HepG2 (cell line): ENCODE measurements at regions not wholly inside any gene's neighbourhood (a gene's known extent, or its start where the extent isn't known, plus 50 kb on each side); places are given as distances from the start of the nearest gene placed in this dataset.

Source experiments
- ATAC-seq: fragments of 200-7000 bp; cut with Tn5 transposase; 3 replicates; pipeline ENCODE4 v1.9.1; 2020; ENCODE audit warnings: mild to moderate bottlenecking, moderate library complexity
- BruUV-seq: library from RNA; stranded (reverse); fragments of 400-500 nt; replicated peaks from 2 replicates; lab custom pipeline; 2021; lab: Mats Ljungman, UMichigan
- CTCF ChIA-PET: fragments of 300-600 bp; formaldehyde crosslinking; extraction: SDS; loops from one replicate; lab custom pipeline; 2021; ENCODE audit warnings: low total read pairs, inconsistent platforms, low intra/inter-chr PET ratio; lab: Yijun Ruan, JAX
- POLR2A ChIA-PET: fragments of 350-600 bp; sonication (Branson Sonifier 250); formaldehyde crosslinking; loops from one replicate; lab custom pipeline; 2020; ENCODE audit warnings: antibody characterized with exemption, inconsistent platforms; lab: Yijun Ruan, JAX
- DNase-seq: peaks from one replicate; pipeline ENCODE4 v3.0.0-alpha.2; 2015; ENCODE audit warnings: low spot score
- FAIRE-seq: peaks from 3 replicates; lab custom pipeline; 2011; peaks lifted over from hg19 to GRCh38; lab: Jason Lieb, UNC
- H2AFZ ChIP-seq: one replicate; pipeline ENCODE4 v1.6.1; 2011; ENCODE audit warnings: low read length, inconsistent platforms
- H3K27ac ChIP-seq: fragments of 300-600 bp; 3 replicates; pipeline ENCODE4 v1.8.0; 2011; ENCODE audit warnings: mixed run types, mild to moderate bottlenecking, mixed read lengths, low read length, inconsistent platforms; ENCODE audit not compliant: insufficient read depth; ENCODE audit errors: extremely low read length
- H3K27me3 ChIP-seq, 2 experiments: fragments of 200-600 bp in 1 of 2; 2 replicates in 1 of 2; 3 replicates in 1 of 2; pipeline versions ENCODE4 v1.6.0 to v1.8.0; 2011; ENCODE audit warnings: low read length in 2 of 2, mild to moderate bottlenecking in 2 of 2, moderate library complexity in 2 of 2, inconsistent platforms in 1 of 2; ENCODE audit not compliant: insufficient read depth in 2 of 2, control insufficient read depth in 1 of 2
- H3K36me3 ChIP-seq, 2 experiments: fragments of 200-600 bp in 1 of 2; replicated peaks in 1 of 2; 2 replicates in 1 of 2; 3 replicates in 1 of 2; pipeline versions ENCODE4 v1.5.1 to v1.8.0; 2011; ENCODE audit warnings: low read length in 2 of 2, inconsistent platforms in 1 of 2; ENCODE audit not compliant: insufficient read depth in 2 of 2, control insufficient read depth in 1 of 2
- H3K4me1 ChIP-seq: 2 replicates; pipeline ENCODE4 v1.5.1; 2012; ENCODE audit warnings: low read length, inconsistent platforms; ENCODE audit not compliant: insufficient read depth
- H3K4me2 ChIP-seq: 2 replicates; pipeline ENCODE4 v1.6.0; 2011; ENCODE audit warnings: low read depth, low read length, inconsistent platforms
- H3K4me3 ChIP-seq, 3 experiments: fragments of 200-600 bp in 1 of 3; sonication (generic), shearing (Covaris generic) in 1 of 3; replicated peaks in 1 of 3; 2 replicates each; pipeline ENCODE4 v1.5.1; 2011 to 2016; ENCODE audit warnings: low read length in 3 of 3, inconsistent platforms in 2 of 3, low read depth in 2 of 3, mild to moderate bottlenecking in 2 of 3, control low read depth in 1 of 3, mixed read lengths in 1 of 3; ENCODE audit not compliant: insufficient read depth in 1 of 3
- H3K79me2 ChIP-seq: one replicate; pipeline ENCODE4 v1.6.1; 2011; ENCODE audit warnings: low read length, inconsistent platforms; ENCODE audit not compliant: insufficient read depth
- H3K9ac ChIP-seq: 2 replicates; pipeline ENCODE4 v1.6.0; 2011; ENCODE audit warnings: mild to moderate bottlenecking, low read depth, low read length, inconsistent platforms; ENCODE audit not compliant: insufficient read depth
- H3K9me3 ChIP-seq: 2 replicates; pipeline ENCODE4 v1.5.1; 2012; ENCODE audit warnings: mild to moderate bottlenecking, low read length
- H4K20me1 ChIP-seq: 2 replicates; pipeline ENCODE4 v1.6.0; 2011; ENCODE audit warnings: inconsistent platforms, mild to moderate bottlenecking, low read length, moderate library complexity; ENCODE audit not compliant: insufficient read depth
- ARNTL ChIP-seq: sonication (generic); formaldehyde crosslinking; IDR thresholded peaks from 2 replicates; pipeline ENCODE4 v1.4.0; 2020; ENCODE audit warnings: mild to moderate bottlenecking, missing genetic modification reagents
- ATM ChIP-seq: fragments of 450-650 bp; IDR thresholded peaks from 2 replicates; pipeline ENCODE4 v1.7.1; 2017; ENCODE audit warnings: mild to moderate bottlenecking, borderline replicate concordance
- FOXK1 ChIP-seq: sonication (generic); formaldehyde crosslinking; IDR thresholded peaks from 2 replicates; pipeline ENCODE4 v1.4.0; 2020; ENCODE audit warnings: low read depth, missing genetic modification reagents, borderline replicate concordance
- GABPB1 ChIP-seq: IDR thresholded peaks from 2 replicates; pipeline ENCODE4 v1.6.1; 2016; ENCODE audit warnings: mild to moderate bottlenecking, missing genetic modification reagents, moderate library complexity, missing compliant biosample characterization
- KAT7 ChIP-seq: IDR thresholded peaks from 2 replicates; pipeline ENCODE4 v1.6.1; 2018; ENCODE audit warnings: borderline replicate concordance, missing compliant biosample characterization
- MEIS1 ChIP-seq: sonication (generic); formaldehyde crosslinking; IDR thresholded peaks from 2 replicates; pipeline ENCODE4 v1.9.0; 2021; ENCODE audit warnings: mild to moderate bottlenecking, missing genetic modification reagents, moderate library complexity, borderline replicate concordance
- MYC ChIP-seq: sonication (generic); formaldehyde crosslinking; IDR thresholded peaks from 2 replicates; pipeline ENCODE4 v1.9.0; 2021; ENCODE audit warnings: missing genetic modification reagents, borderline replicate concordance
- SNRNP70 ChIP-seq: fragments of 200-400 bp; formaldehyde crosslinking; IDR thresholded peaks from 2 replicates; pipeline ENCODE4 v1.6.1; 2017; ENCODE audit warnings: mild to moderate bottlenecking, low read depth, low read length, moderate library complexity
- STAG1 ChIP-seq: sonication (generic); formaldehyde crosslinking; IDR thresholded peaks from 2 replicates; pipeline ENCODE4 v1.4.0; 2020; ENCODE audit warnings: missing genetic modification reagents
- TAF1 ChIP-seq: sonication (generic); formaldehyde crosslinking; IDR thresholded peaks from 2 replicates; pipeline ENCODE4 v1.4.0; 2020; ENCODE audit warnings: missing genetic modification reagents
- TCF7L2 ChIP-seq: IDR thresholded peaks from 2 replicates; pipeline ENCODE4 v1.6.1; 2011; ENCODE audit warnings: mild to moderate bottlenecking, low read depth, low read length, moderate library complexity
- ZNF333 ChIP-seq: sonication (generic); formaldehyde crosslinking; IDR thresholded peaks from 2 replicates; pipeline ENCODE4 v1.4.0; 2020; ENCODE audit warnings: mild to moderate bottlenecking, missing genetic modification reagents, borderline replicate concordance
- ZNF33B ChIP-seq: sonication (generic); formaldehyde crosslinking; IDR thresholded peaks from 2 replicates; pipeline ENCODE4 v1.5.1; 2020; ENCODE audit warnings: mild to moderate bottlenecking, missing genetic modification reagents
- ZNF34 ChIP-seq: sonication (generic); formaldehyde crosslinking; IDR thresholded peaks from 2 replicates; pipeline ENCODE4 v1.4.0; 2020; ENCODE audit warnings: mild to moderate bottlenecking, missing genetic modification reagents, borderline replicate concordance
- ZNF543 ChIP-seq: sonication (generic); formaldehyde crosslinking; IDR thresholded peaks from 2 replicates; pipeline ENCODE4 v1.4.0; 2020; ENCODE audit warnings: mild to moderate bottlenecking, missing genetic modification reagents
- ZNF562 ChIP-seq: sonication (generic); formaldehyde crosslinking; IDR thresholded peaks from 2 replicates; pipeline ENCODE4 v1.8.0; 2022; ENCODE audit warnings: missing genetic modification reagents, borderline replicate concordance
- WGBS: methylation state at CpG from one replicate; pipeline ENCODE4 v1.1.6; 2017; ENCODE audit warnings: low lambda C conversion rate; 5-methylcytosine and 5-hydroxymethylcytosine counted together
- in situ Hi-C: cut with HindIII; loops from 2 replicates; pipeline ENCODE4 v1.10.0; 2017; ENCODE audit warnings: low pct_unique_long_range_greater_than_20kb; ENCODE audit not compliant: extremely low pct_ligation_motif_present
- intact Hi-C: fragments of 100-400 bp; cut with micrococcal nuclease; formaldehyde crosslinking; loops from one replicate; pipeline ENCODE4 v1.10.0; 2022; ENCODE audit not compliant: unreplicated experiment
- TF ChIP-seq, protein P1 (sequence below): sonication (generic); formaldehyde crosslinking; IDR thresholded peaks from 2 replicates; pipeline ENCODE4 v1.5.0; 2020; ENCODE audit warnings: missing genetic modification reagents
- TF ChIP-seq, protein P2 (sequence below): sonication (generic); formaldehyde crosslinking; IDR thresholded peaks from 2 replicates; pipeline ENCODE4 v1.4.0; 2020; ENCODE audit warnings: mild to moderate bottlenecking, missing genetic modification reagents, borderline replicate concordance
- TF ChIP-seq, protein P3 (sequence below): sonication (generic); formaldehyde crosslinking; conservative IDR thresholded peaks from 2 replicates; pipeline ENCODE4 v1.4.0; 2020; ENCODE audit warnings: missing genetic modification reagents

DNA sequence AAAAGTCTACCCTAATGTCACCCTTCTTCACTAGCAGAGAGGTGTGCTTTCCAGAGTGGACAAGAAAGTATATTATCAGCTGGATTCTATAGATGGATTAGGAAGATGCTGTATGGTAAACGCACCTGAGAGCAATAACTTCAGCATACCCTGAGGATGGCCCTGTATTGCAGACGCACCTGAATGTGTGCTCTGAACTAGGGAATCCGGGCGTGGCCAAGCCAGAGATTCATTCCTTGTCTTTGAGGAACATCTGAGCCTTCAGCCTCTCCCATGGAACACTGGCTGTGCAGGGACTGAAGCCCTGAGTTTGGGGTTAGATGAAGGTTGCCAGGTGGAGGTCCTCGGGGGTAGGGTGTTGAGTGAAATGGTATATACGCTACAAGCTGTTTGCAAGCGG is 66.2 kb upstream of the NFE2L3 start:
- no peaks in the 10 kb centered on the region for H4K20me1 ChIP-seq
- H3K4me2 ChIP-seq, result no peak overlapping the region
- H2AFZ ChIP-seq, result no peak overlapping the region
- H3K79me2 ChIP-seq, result no peaks in the 10 kb centered on the region
- H3K36me3 ChIP-seq, result no peaks in the 10 kb centered on the region
- no peak for ATAC-seq
- FAIRE-seq, result no peak
- DNase-seq, result no peak
- peaks cover 26% of the 10 kb centered on the region for H3K4me1 ChIP-seq
- WGBS, result 68% methylated on average over 6 of the region's 7 CpGs
- TF ChIP-seq ZNF34 (CRISPR knock-in tag) (no peak), FOXK1 (CRISPR knock-in tag) (no peak), TCF7L2 (no peak), KAT7 (CRISPR knock-in tag) (no peak), ZNF33B (CRISPR knock-in tag) (no peak), ZNF562 (CRISPR knock-in tag) (no peak), ZNF333 (CRISPR knock-in tag) (no peak), ZNF543 (CRISPR knock-in tag) (no peak), TAF1 (CRISPR knock-in tag) (no peak), MYC (CRISPR knock-in tag) (no peak), MEIS1 (CRISPR knock-in tag) (no peak), ATM (no peak), GABPB1 (no peak), SNRNP70 (no peak), ARNTL (CRISPR knock-in tag) (no peak), STAG1 (CRISPR knock-in tag) (no peak)
- TF ChIP-seq, protein P1, sequence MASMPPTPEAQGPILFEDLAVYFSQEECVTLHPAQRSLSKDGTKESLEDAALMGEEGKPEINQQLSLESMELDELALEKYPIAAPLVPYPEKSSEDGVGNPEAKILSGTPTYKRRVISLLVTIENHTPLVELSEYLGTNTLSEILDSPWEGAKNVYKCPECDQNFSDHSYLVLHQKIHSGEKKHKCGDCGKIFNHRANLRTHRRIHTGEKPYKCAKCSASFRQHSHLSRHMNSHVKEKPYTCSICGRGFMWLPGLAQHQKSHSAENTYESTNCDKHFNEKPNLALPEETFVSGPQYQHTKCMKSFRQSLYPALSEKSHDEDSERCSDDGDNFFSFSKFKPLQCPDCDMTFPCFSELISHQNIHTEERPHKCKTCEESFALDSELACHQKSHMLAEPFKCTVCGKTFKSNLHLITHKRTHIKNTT, result no peak
- TF ChIP-seq, protein P2, sequence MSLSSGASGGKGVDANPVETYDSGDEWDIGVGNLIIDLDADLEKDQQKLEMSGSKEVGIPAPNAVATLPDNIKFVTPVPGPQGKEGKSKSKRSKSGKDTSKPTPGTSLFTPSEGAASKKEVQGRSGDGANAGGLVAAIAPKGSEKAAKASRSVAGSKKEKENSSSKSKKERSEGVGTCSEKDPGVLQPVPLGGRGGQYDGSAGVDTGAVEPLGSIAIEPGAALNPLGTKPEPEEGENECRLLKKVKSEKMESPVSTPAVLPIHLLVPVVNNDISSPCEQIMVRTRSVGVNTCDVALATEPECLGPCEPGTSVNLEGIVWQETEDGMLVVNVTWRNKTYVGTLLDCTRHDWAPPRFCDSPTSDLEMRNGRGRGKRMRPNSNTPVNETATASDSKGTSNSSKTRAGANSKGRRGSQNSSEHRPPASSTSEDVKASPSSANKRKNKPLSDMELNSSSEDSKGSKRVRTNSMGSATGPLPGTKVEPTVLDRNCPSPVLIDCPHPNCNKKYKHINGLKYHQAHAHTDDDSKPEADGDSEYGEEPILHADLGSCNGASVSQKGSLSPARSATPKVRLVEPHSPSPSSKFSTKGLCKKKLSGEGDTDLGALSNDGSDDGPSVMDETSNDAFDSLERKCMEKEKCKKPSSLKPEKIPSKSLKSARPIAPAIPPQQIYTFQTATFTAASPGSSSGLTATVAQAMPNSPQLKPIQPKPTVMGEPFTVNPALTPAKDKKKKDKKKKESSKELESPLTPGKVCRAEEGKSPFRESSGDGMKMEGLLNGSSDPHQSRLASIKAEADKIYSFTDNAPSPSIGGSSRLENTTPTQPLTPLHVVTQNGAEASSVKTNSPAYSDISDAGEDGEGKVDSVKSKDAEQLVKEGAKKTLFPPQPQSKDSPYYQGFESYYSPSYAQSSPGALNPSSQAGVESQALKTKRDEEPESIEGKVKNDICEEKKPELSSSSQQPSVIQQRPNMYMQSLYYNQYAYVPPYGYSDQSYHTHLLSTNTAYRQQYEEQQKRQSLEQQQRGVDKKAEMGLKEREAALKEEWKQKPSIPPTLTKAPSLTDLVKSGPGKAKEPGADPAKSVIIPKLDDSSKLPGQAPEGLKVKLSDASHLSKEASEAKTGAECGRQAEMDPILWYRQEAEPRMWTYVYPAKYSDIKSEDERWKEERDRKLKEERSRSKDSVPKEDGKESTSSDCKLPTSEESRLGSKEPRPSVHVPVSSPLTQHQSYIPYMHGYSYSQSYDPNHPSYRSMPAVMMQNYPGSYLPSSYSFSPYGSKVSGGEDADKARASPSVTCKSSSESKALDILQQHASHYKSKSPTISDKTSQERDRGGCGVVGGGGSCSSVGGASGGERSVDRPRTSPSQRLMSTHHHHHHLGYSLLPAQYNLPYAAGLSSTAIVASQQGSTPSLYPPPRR (CRISPR knock-in tag), result no peak
- TF ChIP-seq, protein P3, sequence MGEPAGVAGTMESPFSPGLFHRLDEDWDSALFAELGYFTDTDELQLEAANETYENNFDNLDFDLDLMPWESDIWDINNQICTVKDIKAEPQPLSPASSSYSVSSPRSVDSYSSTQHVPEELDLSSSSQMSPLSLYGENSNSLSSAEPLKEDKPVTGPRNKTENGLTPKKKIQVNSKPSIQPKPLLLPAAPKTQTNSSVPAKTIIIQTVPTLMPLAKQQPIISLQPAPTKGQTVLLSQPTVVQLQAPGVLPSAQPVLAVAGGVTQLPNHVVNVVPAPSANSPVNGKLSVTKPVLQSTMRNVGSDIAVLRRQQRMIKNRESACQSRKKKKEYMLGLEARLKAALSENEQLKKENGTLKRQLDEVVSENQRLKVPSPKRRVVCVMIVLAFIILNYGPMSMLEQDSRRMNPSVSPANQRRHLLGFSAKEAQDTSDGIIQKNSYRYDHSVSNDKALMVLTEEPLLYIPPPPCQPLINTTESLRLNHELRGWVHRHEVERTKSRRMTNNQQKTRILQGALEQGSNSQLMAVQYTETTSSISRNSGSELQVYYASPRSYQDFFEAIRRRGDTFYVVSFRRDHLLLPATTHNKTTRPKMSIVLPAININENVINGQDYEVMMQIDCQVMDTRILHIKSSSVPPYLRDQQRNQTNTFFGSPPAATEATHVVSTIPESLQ (CRISPR knock-in tag), result no peak
- TF ChIP-seq, all 625 proteins: peak for 0
- intact Hi-C loops (no loop called here), in situ Hi-C loops (loop anchor here (25.0 kb wide), 2 partner anchors 577 to 1077 kb away; partner anchors contain the start of genes HOXA10, HOXA3, HOXA7 and HOXA9)
- BruUV-seq, result no TSS peak
- Histone ChIP-seq H3K9ac (no peak overlapping the region), H3K9me3 (no peaks in the 10 kb centered on the region), H3K27me3 (no peaks in the 10 kb centered on the region), H3K4me3 (no peak overlapping the region), H3K27ac (no peak overlapping the region)
- ChIA-PET CTCF (no interaction called here), POLR2A (no interaction called here)
